HG02981 (cell line): ENCODE measurements at regions not wholly inside any gene's neighbourhood (a gene's known extent, or its start where the extent isn't known, plus 50 kb on each side); places are given as distances from the start of the nearest gene placed in this dataset.
A peak's percentile ranks its signal among the peaks of the same experiment; 100 is the strongest.
"Not testable (repeated sequence)": the region's sequence is repeated elsewhere in the genome, so short reads cannot be mapped to it uniquely, and the experiment has no call there.

ENCODE experiments used
- ATAC-seq: cut with Tn5 transposase; IDR thresholded peaks from one replicate; pipeline ENCODE4 v1.9.1; 2021; ENCODE audit warnings: mild to moderate bottlenecking, moderate library complexity; ENCODE audit not compliant: unreplicated experiment

DNA sequence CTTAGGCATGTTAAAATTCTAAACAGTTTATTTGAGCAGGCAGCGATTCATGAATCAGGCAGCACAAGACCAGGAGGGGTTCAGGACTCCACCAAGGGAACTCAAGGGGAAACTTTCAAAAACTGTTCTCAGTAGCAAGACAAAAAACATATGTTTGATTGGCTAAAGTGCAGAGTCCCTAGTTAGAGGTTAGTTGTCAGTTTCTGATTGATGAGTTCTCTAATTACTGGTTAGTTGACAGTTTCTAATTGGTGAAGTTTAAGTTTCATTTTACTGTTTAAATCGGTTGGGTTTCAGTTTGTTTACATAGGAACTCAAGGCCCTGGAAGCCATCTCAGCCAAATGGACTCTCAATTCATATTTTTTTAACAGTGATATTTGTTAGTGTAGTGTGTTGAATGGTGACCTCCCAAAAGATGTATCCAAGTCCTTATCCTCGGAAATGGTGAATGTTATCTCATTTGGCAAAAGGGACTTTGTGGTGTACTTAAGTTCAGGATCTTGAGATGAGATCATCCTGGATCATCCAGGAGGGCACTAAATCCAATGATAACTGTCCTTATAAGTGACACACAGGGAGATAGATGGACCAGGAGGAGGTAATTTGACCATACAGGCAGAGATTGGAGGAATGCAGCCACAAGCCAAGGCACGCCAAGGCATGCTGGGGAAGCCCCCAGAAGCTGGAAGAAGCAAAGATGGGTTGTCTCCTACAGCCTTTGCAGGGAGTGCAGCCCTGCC is 219.2 kb upstream of the RAI14 start:
- no peak for ATAC-seq

DNA sequence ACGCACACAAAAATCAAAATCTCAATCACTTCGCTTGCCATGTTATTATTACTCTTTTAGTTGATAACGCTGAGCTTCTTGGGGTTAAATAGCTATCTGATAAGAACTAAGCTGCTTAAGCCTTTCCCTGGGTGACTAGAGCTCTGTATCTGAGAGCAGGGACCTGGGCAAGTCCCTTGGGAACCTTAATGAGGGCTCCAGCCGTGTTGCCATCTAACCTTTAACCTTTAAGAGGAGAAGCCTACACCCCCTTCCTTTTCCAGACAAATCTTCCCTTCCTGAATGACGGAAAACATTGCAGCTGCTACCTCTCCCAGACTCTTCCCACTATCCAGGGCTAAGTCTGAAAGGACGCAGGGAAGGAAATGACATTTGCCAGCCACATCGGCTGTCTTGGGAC is 216.5 kb upstream of the RAI14 start:
- no peak for ATAC-seq

GRCh38 chr5:34441767-34442166 is 214.4 kb upstream of the RAI14 start:
- not testable (repeated sequence) for ATAC-seq

DNA sequence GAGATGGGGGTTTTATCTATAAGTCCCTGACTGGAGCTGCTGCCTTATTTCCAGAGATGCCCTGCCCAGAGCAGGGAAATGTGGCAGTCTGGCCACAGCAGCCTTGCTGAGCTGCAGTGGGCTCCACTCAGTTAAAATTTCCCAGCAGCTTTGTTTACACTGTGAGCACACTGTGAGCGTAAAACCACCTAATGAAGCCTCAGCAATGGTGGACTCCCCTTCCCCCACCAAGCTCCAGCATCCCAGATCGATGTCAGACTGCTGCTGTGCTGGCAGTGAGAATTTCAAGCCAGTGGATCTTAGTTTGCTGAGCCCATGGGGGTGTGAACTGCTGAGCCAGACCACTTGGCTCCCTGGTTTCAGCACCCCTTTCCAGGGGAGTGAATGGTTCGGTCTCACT is 208.7 kb upstream of the RAI14 start:
- no peak for ATAC-seq

DNA sequence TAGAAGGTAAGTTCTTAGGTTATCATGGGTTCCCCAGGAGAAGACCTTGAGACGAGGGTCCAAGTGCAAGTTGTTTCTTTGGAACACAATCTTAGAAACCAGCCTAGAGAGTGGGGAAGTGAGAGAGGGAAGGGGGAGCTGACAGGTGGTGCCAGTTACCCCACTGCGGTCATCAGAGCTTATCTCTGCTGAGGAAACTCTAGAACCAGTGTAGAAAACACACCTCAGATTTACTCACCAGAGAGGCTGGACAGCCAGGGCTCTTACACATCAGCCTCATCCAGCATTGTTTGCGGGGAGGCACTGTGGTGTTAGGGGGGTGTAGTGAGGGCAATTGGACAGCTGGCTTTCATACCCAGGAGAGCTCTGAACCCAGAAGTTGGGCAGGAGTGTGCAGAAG is 206.5 kb upstream of the RAI14 start:
- no peak for ATAC-seq

- ATAC-seq = no peak
Measured at GRCh38 chr5:34450338-34450737, 205.8 kb upstream of the RAI14 start.

DNA sequence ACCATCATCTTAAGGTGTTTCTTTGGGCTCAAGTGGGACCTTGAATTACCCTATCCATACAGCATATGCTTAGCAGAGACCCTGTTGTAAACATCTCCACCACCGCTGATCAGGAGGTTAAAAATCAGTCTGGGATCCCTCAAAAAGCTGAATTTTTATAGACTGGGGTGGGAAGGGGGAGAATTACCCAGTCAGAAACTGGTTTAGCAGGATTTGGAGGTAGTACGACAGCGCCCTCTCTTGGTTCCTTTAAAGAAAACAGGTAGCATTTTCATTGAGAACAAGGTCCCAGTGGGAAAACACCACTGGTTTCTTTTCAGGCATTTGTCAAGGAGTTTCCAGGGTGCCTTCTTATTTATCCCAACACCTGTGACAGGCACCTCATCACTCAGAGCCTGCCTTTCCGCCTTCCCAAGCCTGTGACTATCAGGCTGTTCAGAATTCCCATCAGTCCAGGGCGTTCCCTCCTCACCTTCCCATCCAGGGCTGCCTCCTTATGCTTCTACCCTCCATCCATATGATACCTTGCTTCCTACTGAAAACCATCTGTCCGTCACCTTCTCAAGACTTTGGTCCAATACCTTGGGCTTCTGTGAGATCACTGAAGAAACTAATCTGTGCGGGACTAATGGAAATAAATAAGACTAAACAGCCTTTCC is 203.8 kb upstream of the RAI14 start:
- no peak for ATAC-seq

DNA sequence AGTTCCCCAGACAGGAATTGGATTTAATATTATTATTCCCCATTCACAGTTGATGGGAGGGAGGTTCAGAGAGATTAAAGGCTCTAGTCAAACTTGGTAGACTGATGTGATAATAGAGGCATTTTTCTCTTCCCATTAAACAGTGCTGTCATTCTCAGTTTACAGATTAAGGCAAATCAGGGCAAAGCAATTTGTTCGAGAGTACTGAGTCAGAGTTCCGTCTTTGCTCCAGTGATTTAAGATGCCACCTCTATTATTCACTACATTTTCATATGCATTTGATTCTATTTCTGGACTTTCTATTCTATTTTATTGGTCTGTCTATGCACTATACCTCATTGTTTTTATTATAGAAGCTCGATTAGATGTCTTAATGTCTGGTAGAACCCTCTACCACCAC is 201.0 kb upstream of the RAI14 start:
- no peak for ATAC-seq

GRCh38 chr5:34459908-34460307 is 196.2 kb upstream of the RAI14 start:
- ATAC-seq = no peak

DNA sequence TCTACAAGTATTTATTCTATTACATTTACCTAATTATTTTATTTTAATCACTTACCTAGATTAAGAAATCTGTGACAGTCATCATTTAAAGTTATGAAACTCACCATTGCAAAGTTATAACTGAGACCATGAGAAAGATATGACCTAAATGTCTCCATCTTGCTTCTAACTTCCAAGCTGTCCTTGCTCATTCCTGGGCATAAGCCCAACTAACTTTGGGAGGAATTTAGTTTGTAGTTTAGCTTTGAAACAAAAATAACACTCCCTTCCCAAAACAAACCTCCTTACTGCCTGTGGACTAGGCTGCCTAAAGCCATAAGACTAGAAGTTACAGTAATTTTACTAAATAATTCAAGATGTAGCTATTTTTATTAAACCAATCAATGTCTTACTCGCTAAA is 195.6 kb upstream of the RAI14 start:
- no peak for ATAC-seq

GRCh38 chr5:34464829-34465228 is 191.3 kb upstream of the RAI14 start:
- ATAC-seq = no peak

DNA sequence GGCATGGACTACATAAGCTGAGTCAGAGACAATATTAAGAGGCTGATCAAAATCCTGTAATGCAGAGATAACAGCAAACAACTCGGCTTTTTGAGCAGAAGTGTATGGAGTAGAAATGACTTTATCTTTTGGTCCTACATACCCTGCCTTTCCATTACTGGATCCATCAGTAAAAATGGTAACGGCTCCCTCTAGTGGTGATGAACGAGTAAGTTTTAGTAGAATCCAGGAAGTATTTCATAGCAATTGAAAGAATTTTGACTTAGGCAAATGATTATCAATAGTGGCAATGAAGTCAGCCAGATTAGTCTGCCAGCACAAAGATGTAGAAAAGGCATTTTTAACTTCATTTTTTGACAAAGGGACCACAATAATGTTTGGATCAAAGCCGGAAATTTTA is 190.8 kb upstream of the RAI14 start:
- ATAC-seq = not testable (repeated sequence)

DNA sequence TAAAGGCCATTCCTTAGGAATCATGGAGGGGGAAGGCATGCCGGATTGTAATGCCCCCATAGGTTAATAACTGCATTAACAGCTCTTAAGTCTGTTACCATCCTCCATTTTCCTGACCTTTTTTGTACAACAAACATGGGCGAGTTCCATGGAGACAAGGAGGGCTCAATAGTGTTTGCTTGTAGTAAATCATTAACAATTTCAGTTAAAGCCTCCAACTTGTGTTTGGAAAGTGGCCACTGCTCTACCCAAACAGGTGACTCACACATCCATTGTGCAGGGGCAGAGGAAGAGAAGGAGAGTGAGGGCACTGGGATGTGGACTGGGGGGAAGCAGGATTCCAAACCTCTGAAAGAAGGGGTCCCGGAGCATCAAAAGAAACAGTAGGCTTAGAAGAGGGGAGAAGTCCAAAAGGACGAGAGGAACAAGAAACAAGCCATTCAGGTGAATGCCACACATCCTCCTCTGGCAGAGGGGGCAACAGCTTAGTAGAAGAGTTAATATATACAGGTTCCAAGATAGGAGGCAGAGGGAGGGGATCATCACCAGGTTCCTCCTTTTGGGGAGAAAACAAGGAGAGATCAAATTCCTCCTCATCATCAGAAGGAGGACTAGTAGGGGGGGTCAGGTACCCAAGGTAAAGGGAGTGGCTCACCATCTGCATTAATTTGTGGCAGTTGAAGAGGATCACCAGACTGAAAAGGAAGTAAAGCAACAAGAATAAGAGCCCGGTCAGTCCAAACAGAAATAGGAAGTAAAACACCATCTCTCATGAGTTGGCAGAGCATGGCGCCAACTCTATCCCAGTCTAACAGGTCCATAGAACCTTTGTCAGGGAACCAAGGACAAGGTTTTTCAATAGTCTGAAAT is 189.4 kb upstream of the RAI14 start:
- not testable (repeated sequence) for ATAC-seq

DNA sequence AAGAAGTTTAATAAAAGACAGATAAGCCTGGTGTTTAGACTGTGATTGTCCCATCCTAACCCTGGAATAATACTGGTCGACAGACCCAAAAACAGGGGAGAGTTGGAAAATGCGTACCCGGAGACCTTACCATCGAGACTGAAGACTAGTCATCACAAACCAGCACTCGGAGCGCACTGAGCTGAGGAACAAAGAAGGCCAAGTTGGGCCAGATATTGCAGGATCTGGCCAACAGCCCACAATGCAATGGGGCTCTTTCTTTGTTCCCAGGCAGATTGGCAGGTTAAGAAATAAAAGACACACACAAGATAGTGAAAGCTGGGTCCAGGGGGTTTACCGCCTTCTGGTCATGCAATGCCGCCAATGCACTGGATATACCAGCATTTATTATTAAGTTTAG is 188.7 kb upstream of the RAI14 start:
- ATAC-seq = no peak

GRCh38 chr5:34467984-34468383 is 188.1 kb upstream of the RAI14 start:
- peak; percentile 47 for ATAC-seq

- no peak for ATAC-seq
Measured at GRCh38 chr5:34469971-34470370, 186.2 kb upstream of the RAI14 start.

DNA sequence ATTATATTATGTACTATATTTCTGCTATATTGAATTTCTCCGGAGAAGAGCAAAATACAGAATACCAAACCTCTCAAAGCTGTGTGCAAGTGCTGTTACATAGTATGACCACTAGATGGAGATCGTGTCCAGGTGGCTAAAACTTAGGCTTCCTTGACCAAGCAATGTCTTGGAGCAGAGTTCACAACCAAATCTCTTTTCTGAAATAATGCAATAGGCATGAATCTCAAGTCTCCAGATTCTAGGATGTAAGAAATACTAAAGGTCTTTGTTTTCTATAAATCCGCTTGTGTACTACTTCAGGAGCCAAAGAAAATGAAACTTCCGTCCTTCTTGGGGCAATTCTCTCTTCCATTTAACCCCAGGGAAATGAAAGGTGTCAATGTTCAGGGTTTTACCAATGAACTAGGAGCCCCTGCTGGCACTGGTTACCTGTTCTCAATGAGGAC is 181.5 kb upstream of the RAI14 start:
- peak; percentile 65 for ATAC-seq

GRCh38 chr5:34475249-34475966 is 180.7 kb upstream of the RAI14 start:
- no peak for ATAC-seq

DNA sequence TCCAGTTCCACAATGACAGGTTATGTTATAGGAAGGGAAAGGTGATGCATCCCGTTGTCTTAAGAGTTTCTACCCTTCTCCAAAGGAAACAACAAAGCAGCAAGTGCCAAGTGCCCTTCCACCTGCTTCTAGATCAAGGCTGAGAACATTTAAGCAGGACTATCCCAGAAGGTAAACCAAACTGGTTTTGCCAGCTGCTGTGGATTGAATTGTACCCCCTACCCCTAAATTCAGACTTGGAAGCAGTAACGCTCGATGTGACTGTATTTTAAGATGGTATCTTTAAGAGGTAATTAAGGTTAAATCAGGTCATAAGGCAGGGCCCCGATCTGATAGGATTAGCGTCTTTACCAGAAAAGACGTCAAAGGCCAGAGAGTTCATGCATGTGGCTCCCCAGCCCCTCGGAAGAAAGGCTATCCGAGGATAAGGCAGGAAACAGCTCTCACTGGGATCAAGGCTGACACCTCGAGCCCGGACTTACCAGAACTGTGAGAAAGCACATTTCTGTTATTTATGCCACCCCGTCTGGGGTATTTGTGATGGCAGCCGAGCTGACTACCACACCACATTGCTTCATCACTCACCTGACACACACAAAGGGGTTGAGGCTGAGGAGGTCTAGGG is 179.1 kb upstream of the RAI14 start:
- no peak for ATAC-seq

DNA sequence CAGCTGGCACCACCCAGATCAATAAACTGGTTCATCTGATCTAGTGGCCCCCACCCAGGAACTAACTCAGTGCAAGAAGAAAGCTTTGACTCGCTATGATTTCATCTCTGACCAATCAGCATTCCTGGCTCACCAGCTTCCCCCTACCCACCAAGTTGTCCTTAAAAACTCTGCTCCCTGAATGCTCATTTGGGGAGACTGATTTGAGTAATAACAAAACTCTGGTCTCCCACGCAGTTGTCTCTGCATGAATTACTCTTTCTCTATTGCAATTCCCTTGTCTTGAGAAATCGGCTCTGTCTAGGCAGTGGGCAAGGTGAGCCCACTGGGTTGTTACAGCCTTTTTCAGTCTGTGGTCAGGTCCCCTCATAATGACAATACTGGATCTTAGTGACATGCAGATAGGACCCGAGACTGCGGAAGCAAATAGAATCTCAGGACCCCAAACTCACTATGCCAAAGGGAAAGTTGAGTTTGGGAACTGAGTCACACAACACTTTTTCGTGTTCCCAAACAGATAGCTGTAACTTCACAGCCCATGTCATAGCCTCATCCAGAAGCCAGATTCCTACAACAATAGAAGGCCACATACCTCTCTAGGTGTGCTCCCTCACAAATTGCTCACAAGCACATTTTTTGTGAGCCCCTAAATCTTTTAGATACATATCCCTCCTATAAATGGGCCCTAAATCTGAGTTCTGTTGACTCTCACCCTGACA is 175.2 kb upstream of the RAI14 start:
- ATAC-seq = no peak
